HG02623 (cell line): ENCODE measurements at regions not wholly inside any gene's neighbourhood (a gene's known extent, or its start where the extent isn't known, plus 50 kb on each side); places are given as distances from the start of the nearest gene placed in this dataset.
A peak's percentile ranks its signal among the peaks of the same experiment; 100 is the strongest.
"Not testable (repeated sequence)": the region's sequence is repeated elsewhere in the genome, so short reads cannot be mapped to it uniquely, and the experiment has no call there.

Source experiments
- ATAC-seq: cut with Tn5 transposase; IDR thresholded peaks from one replicate; pipeline ENCODE4 v1.9.1; 2021; ENCODE audit warnings: moderate library complexity; ENCODE audit not compliant: unreplicated experiment

DNA sequence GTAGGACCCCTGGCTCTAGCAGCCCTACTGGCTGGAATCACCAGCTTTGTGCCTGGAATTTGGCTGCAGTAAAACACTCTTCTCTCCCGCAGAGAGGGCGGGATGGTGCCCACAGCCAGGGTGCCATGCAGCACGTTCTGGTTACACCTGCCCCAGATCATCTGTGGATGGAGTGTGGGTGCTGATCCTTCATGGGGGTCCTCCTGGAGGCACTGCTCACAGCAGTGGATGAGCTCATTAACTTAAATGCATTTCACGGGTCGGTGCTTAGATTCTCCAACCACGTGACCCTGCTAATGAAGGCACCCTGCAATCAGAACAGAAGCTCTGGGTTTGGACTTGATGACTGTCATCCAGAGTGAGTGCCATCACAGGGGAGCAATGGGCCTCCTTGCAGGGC, 138.6 kb upstream of the AFDN start:
- ATAC-seq: no peak

- no peak for ATAC-seq
Measured at GRCh38 chr6:167689278-167689677, 137.4 kb upstream of the AFDN start.

DNA sequence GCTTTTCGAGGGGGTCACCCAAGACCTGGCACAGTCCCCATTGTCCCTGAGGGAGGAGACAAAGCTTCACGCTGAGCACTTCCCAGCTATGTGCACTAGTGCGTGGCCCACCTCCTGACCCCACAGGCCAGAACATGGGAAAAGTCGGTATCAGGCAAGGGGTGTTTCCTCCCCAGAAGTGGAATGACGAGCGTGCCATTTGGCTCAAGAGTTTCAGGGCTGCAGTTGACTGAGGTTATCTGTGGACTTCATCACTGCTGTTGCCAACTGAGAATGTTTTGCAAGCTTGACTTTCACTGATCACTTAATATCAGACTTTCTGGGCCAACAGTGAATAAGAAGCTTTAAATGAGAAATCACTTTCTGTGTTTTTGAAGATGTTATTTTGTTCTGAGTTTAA, 137.0 kb upstream of the AFDN start:
- no peak for ATAC-seq

- not testable (repeated sequence) for ATAC-seq
Measured at GRCh38 chr6:167690167-167690922, 136.4 kb upstream of the AFDN start.

DNA sequence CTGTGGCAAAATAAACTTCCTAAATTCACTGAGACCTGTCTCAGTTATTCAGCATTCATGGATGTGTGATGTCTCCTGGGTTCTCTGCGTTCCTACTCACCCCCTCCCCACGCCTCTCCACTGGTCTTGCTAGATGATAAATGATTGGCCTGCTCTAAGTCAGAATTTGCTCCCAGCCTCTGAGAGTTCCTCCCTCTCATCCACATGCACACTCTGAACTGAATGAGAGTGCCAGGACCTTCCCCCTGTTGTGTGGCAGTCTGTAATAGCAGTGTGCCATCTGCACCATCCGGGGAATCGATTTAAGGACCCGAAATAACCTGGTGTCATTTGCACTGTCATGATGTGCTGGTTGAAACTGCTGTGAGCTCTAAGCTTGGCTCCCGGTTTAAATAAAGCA, 135.8 kb upstream of the AFDN start:
- no peak for ATAC-seq

- no peak for ATAC-seq
Measured at GRCh38 chr6:167691533-167692312, 135.0 kb upstream of the AFDN start.

- ATAC-seq: not testable (repeated sequence)
Measured at GRCh38 chr6:167693478-167693877, 133.2 kb upstream of the AFDN start.

GRCh38 chr6:167695831-167696230, 130.9 kb upstream of the AFDN start:
- no peak for ATAC-seq

- ATAC-seq: no peak
Measured at GRCh38 chr6:167696296-167696695, 130.4 kb upstream of the AFDN start.

- no peak for ATAC-seq
Measured at GRCh38 chr6:167697316-167697715, 129.4 kb upstream of the AFDN start.

- ATAC-seq: no peak
Measured at GRCh38 chr6:167698540-167698939, 128.2 kb upstream of the AFDN start.

DNA sequence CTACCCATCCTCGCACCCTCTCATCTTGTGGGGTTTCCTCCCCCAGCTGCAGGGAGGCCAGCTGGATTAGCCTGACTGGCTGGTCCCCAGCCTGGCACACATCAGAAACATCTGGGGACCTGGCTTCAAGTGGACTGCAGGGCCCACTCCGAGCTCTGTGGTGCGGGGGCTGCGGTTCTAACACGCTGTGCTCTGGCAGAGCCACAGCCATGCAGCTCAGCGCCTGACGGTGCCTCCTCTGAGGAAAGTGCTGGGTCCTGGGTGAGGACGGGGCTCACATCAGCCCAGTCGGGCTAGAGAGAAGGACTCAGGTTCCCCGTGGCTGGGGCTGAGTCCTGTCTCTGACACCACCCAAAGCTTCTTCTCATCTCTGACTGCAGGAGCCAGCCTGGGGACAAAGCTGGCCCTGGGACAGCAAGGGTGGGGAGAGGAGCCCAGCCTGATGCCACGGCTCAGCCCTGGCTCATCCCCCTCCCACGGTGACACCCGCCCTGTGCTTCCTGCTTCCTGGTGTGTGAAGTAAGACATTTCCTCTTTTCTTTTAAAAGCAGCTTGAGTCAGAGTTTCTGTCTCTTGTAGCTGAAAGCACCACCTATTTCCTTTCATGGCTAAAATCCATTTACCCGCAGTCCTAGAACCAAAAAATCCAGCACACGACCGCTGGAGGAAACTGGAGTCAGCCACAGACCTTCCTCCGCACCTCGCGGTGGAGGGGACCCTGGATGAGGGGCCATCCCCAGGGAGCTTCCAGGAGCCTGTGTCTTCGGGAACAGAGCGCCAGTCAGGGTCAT, 127.4 kb upstream of the AFDN start:
- peak; percentile 94 for ATAC-seq

DNA sequence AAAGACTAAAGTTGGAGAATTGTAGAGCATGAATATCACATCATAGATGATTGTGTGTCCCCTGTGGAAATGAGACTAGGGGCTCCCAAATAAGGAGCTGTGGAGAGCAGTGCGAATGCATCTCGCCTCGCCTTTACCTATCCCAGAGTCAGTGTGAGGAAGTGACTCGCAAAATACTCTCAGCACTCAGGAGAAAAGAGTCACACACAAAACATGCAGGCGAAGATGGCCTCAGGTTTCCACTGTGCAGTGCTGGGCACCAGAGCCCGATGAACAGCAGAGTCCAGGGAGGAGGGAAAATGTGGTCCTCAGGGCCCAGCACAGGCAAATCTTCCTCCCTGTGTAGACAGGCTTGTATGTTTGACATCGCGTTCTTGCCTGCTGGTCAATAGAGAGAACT, 126.5 kb upstream of the AFDN start:
- no peak for ATAC-seq

DNA sequence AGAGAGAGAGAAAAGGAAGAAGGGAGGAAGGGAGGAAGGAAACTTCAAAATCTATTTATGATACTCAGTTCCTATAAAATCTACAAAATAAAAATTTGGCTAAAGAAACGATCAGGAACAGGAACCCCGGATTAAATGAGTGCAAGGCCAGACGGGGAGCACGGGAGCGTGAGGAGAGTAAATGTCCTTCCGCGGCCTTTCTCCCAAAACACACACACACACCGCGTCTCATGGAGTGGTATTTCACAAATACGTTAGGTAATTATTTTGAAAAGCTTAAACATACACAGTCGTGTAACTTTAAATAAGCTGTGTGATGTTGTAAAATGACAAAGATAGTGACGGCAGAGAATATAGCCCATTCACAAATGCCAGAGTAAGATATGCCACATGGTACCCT, 125.7 kb upstream of the AFDN start:
- no peak for ATAC-seq

DNA sequence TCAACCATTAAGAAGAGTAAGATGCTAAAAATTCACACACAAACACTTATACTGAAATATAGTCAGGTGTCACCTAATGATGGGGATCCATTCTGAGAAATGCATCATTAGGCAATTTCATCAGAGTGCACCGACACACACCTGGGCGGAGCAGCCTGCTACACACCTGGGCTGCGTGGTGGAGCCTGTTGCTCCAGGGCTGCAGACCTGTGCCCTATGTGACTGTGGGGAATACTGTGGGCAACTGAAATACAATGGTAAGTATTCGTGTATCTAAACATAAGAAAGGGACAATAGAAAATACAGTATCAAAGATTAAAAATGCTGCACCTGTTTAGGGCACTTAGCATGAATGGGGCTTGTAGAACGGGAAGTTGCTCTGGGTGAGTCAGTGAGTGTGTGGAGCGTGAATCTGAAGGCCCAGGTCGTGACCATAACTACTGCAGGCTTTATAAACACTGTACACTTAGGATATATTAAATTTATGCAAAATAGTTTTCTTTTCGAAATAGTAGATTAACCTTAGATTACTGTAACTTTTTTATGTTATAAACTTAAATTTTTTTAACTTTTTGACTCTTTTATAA, 124.4 kb upstream of the AFDN start:
- ATAC-seq: no peak

- ATAC-seq: no peak
Measured at GRCh38 chr6:167703347-167703746, 123.4 kb upstream of the AFDN start.

- ATAC-seq: no peak
Measured at GRCh38 chr6:167703781-167704180, 122.9 kb upstream of the AFDN start.

DNA sequence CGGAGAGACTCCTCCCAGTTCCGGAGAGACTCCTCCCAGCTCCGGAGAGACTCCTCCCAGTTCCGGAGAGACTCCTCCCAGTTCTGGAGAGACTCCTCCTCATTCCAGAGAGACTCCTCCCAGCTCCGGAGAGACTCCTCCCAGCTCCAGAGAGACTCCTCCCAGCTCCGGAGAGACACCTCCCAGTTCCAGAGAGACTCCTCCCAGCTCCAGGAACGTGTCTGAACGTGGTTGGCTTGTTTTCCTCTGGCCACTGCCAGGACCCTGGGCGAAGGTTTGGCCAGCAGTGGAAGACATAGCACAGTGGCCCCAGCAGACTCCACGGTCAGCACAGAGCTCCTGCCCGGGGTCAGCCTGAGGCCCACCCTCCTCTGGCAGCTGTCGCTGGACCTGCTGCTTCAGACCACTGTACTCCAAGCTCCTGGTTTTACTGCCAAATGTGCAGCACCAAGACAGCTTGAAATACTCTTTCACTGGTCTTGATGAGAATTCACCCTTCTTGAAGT, 122.3 kb upstream of the AFDN start:
- no peak for ATAC-seq

DNA sequence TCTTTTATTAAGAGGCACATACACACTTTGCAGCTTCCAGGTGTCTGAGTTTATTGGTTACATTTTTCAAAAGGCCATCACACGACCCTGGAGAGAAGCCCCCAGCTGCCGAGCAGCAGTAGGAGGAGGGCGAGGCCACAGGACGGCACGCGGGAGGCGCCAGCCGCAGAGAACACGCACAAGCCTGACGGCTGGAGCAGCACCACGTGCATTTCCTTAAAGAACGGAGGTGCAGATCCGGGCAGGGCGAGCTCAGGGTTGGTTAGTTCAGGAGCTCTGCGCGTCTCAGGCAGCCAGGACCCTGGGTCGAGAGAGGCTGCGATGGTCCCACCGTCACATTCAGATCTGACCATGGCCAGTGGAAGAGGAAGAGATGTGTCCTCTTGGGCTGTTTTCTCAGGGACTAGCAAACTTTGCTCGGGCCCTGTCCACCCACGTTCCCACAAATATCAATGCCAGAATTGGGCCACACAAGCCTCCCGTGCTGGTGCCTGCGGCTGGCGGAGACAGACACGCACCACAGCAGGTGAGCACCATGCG, 121.4 kb upstream of the AFDN start:
- ATAC-seq: no peak

GRCh38 chr6:167706313-167707109, 120.2 kb upstream of the AFDN start:
- ATAC-seq: peak; percentile 96
